ENCODE measurements at regions not wholly inside any gene's neighbourhood (a gene's known extent, or its start where the extent isn't known, plus 50 kb on each side); places are given as distances from the start of the nearest gene placed in this dataset.

- Mint-ChIP-seq H3K4me1 (ENCODE audit: low read depth) (no peaks in the 10 kb centered on the region), H3K27me3 (ENCODE audit: insufficient read depth) (no peaks in the 10 kb centered on the region; the same call in 1 of the 2 replicates), H3K36me3 (ENCODE audit: low read depth) (peaks cover 3% of the 10 kb centered on the region; the same call in 1 of the 2 replicates), H3K27ac (no peak overlapping the region), H3K4me3 (no peak overlapping the region), H3K9me3 (peaks cover 64% of the 10 kb centered on the region)
- no peak for DNase-seq
- TF ChIP-seq CTCF (IDR thresholded peaks at IDR 0.05), result no peak
Measured at GRCh38 chr14:98259881-98260280, 1012.1 kb downstream of the BCL11B start.

GRCh38 chr14:98262566-98262965 lies 1009.4 kb downstream of the BCL11B start:
- H3K4me3 Mint-ChIP-seq, result no peak overlapping the region
- no peak for DNase-seq
- TF ChIP-seq CTCF (IDR thresholded peaks at IDR 0.05), result no peak
- H3K27ac Mint-ChIP-seq, result no peak overlapping the region
- H3K4me1 Mint-ChIP-seq (ENCODE audit: low read depth), result no peaks in the 10 kb centered on the region
- no peaks in the 10 kb centered on the region; the same call in 1 of the 2 replicates for H3K27me3 Mint-ChIP-seq (ENCODE audit: insufficient read depth)
- peaks cover 69% of the 10 kb centered on the region for H3K9me3 Mint-ChIP-seq
- H3K36me3 Mint-ChIP-seq (ENCODE audit: low read depth), result peaks cover 8% of the 10 kb centered on the region; the same call in 1 of the 2 replicates

GRCh38 chr14:98269533-98269932 lies 1002.5 kb downstream of the BCL11B start:
- H3K4me3 Mint-ChIP-seq, result no peak overlapping the region
- no peak overlapping the region for H3K27ac Mint-ChIP-seq
- no peak for TF ChIP-seq CTCF (IDR thresholded peaks at IDR 0.05)
- no peak for DNase-seq
- no peaks in the 10 kb centered on the region for H3K4me1 Mint-ChIP-seq (ENCODE audit: low read depth)
- H3K27me3 Mint-ChIP-seq (ENCODE audit: insufficient read depth), result no peaks in the 10 kb centered on the region
- peaks cover 5% of the 10 kb centered on the region for H3K36me3 Mint-ChIP-seq (ENCODE audit: low read depth)
- peaks cover 60% of the 10 kb centered on the region for H3K9me3 Mint-ChIP-seq

GRCh38 chr14:98270201-98270600 lies 1001.8 kb downstream of the BCL11B start:
- no peak for DNase-seq
- H3K27ac Mint-ChIP-seq, result no peak overlapping the region
- H3K9me3 Mint-ChIP-seq, result peaks cover 60% of the 10 kb centered on the region
- peaks cover 5% of the 10 kb centered on the region; the same call in 1 of the 2 replicates for H3K36me3 Mint-ChIP-seq (ENCODE audit: low read depth)
- TF ChIP-seq CTCF (IDR thresholded peaks at IDR 0.05), result no peak
- H3K27me3 Mint-ChIP-seq (ENCODE audit: insufficient read depth), result no peaks in the 10 kb centered on the region
- no peaks in the 10 kb centered on the region for H3K4me1 Mint-ChIP-seq (ENCODE audit: low read depth)
- H3K4me3 Mint-ChIP-seq, result no peak overlapping the region

GRCh38 chr14:98274596-98274995 lies 997.4 kb downstream of the BCL11B start:
- no peak overlapping the region for H3K27ac Mint-ChIP-seq

More at GRCh38 chr14:98274596-98274995, 997.4 kb downstream of the BCL11B start:
- DNase-seq, result no peak
- Mint-ChIP-seq H3K9me3 (peaks cover 68% of the 10 kb centered on the region), H3K36me3 (ENCODE audit: low read depth) (no peaks in the 10 kb centered on the region; the same call in 1 of the 2 replicates), H3K4me3 (no peak overlapping the region), H3K4me1 (ENCODE audit: low read depth) (no peaks in the 10 kb centered on the region), H3K27me3 (ENCODE audit: insufficient read depth) (no peaks in the 10 kb centered on the region)
- no peak for TF ChIP-seq CTCF (IDR thresholded peaks at IDR 0.05)
